ENCODE measurements at regions not wholly inside any gene's neighbourhood (a gene's known extent, or its start where the extent isn't known, plus 50 kb on each side); places are given as distances from the start of the nearest gene placed in this dataset.

GRCh38 chr3:43872901-43873300, 182.2 kb downstream of the ABHD5 start:
- Mint-ChIP-seq H3K9me3 (no peaks in the 10 kb centered on the region), H3K27me3 (ENCODE audit: insufficient read depth) (peaks cover 26% of the 10 kb centered on the region), H3K36me3 (ENCODE audit: low read depth) (no peaks in the 10 kb centered on the region), H3K4me1 (peaks cover 12% of the 10 kb centered on the region), H3K27ac (peak overlapping the region; percentile 33), H3K4me3 (no peak overlapping the region)
- Histone ChIP-seq H3K9ac (ENCODE audit: extremely low read depth, low read length, poor library complexity, severe bottlenecking) (no peak overlapping the region), H3K4me3 (ENCODE audit: low read length) (no peak overlapping the region), H3K27me3 (ENCODE audit: control insufficient read depth, insufficient read depth, low read length, poor library complexity, severe bottlenecking) (no peaks in the 10 kb centered on the region), H3K36me3 (ENCODE audit: control insufficient read depth, insufficient read depth, low read length) (no peaks in the 10 kb centered on the region), H3K4me1 (ENCODE audit: control insufficient read depth, insufficient read depth, low read length) (no peaks in the 10 kb centered on the region), H3K9me3 (ENCODE audit: control insufficient read depth, low read length) (no peaks in the 10 kb centered on the region), H3K27ac (ENCODE audit: low read depth, low read length) (no peak overlapping the region)
- TF ChIP-seq CTCF (conservative IDR thresholded peaks at IDR 0.05): no peak
- peak; percentile 24 for DNase-seq
- WGBS, 2 experiments (ENCODE audit: insufficient coverage in 1 of 2, insufficient read length in 1 of 2): 80 to 86% methylated on average over 4 to 6 of the region's 6 CpGs

- Mint-ChIP-seq H3K27me3 (ENCODE audit: insufficient read depth) (peaks cover 28% of the 10 kb centered on the region), H3K27ac (no peak overlapping the region), H3K4me1 (peaks cover 13% of the 10 kb centered on the region), H3K9me3 (no peaks in the 10 kb centered on the region), H3K4me3 (no peak overlapping the region), H3K36me3 (ENCODE audit: low read depth) (no peaks in the 10 kb centered on the region)
- no peaks in the 10 kb centered on the region for H3K36me3 ChIP-seq (ENCODE audit: control insufficient read depth, insufficient read depth, low read length)
- WGBS, 2 experiments (ENCODE audit: insufficient coverage in 1 of 2, insufficient read length in 1 of 2): 88 to 98% methylated on average over 7 of the region's 7 CpGs
- DNase-seq: peak; percentile 28
- no peak overlapping the region for H3K27ac ChIP-seq (ENCODE audit: low read depth, low read length)
- no peaks in the 10 kb centered on the region for H3K9me3 ChIP-seq (ENCODE audit: control insufficient read depth, low read length)
- no peaks in the 10 kb centered on the region for H3K4me1 ChIP-seq (ENCODE audit: control insufficient read depth, insufficient read depth, low read length)
- H3K9ac ChIP-seq (ENCODE audit: extremely low read depth, low read length, poor library complexity, severe bottlenecking): no peak overlapping the region
- H3K27me3 ChIP-seq (ENCODE audit: control insufficient read depth, insufficient read depth, low read length, poor library complexity, severe bottlenecking): no peaks in the 10 kb centered on the region
- no peak overlapping the region for H3K4me3 ChIP-seq (ENCODE audit: low read length)
- TF ChIP-seq CTCF (conservative IDR thresholded peaks at IDR 0.05): no peak
Observed at GRCh38 chr3:43873723-43874122, 183.0 kb downstream of the ABHD5 start.

GRCh38 chr3:43874290-43874689, 183.6 kb downstream of the ABHD5 start:
- H3K4me1 ChIP-seq (ENCODE audit: control insufficient read depth, insufficient read depth, low read length): no peaks in the 10 kb centered on the region
- H3K4me3 ChIP-seq (ENCODE audit: low read length): no peak overlapping the region
- H3K36me3 ChIP-seq (ENCODE audit: control insufficient read depth, insufficient read depth, low read length): no peaks in the 10 kb centered on the region
- Mint-ChIP-seq H3K4me3 (no peak overlapping the region), H3K4me1 (peaks cover 17% of the 10 kb centered on the region), H3K27me3 (ENCODE audit: insufficient read depth) (peaks cover 24% of the 10 kb centered on the region), H3K36me3 (ENCODE audit: low read depth) (no peaks in the 10 kb centered on the region), H3K27ac (no peak overlapping the region), H3K9me3 (no peaks in the 10 kb centered on the region)
- no peak overlapping the region for H3K9ac ChIP-seq (ENCODE audit: extremely low read depth, low read length, poor library complexity, severe bottlenecking)
- no peak overlapping the region for H3K27ac ChIP-seq (ENCODE audit: low read depth, low read length)
- 90% methylated on average over 1 of the region's 1 CpG; no CpG with 5 or more reads in 1 of the 2 experiments for WGBS, 2 experiments (ENCODE audit: insufficient coverage in 1 of 2, insufficient read length in 1 of 2)
- H3K27me3 ChIP-seq (ENCODE audit: control insufficient read depth, insufficient read depth, low read length, poor library complexity, severe bottlenecking): no peaks in the 10 kb centered on the region
- H3K9me3 ChIP-seq (ENCODE audit: control insufficient read depth, low read length): no peaks in the 10 kb centered on the region
- no peak for TF ChIP-seq CTCF (conservative IDR thresholded peaks at IDR 0.05)
- DNase-seq: peak; percentile 10
